Upper lobe of left lung (tissue), 6 donors: ENCODE measurements at regions not wholly inside any gene's neighbourhood (a gene's known extent, or its start where the extent isn't known, plus 50 kb on each side); places are given as distances from the start of the nearest gene placed in this dataset.
"Not testable (repeated sequence)": the region's sequence is repeated elsewhere in the genome, so short reads cannot be mapped to it uniquely, and the experiment has no call there.

Source experiments
- ATAC-seq, 2 donors: fragments of 200-7000 bp; cut with Tn5 transposase; one replicate each; pipeline ENCODE4 v1.9.1; 2022; ENCODE audit warnings: mild to moderate bottlenecking in 2 of 2, moderate library complexity in 2 of 2; ENCODE audit not compliant: low FRiP score in 2 of 2
- DNase-seq, 2 donors: peaks; one replicate each; pipeline ENCODE4 v3.0.0-alpha.2; 2019 to 2020
- H3K27ac ChIP-seq, 4 donors: fragments of 200-600 bp; sonication (generic); one replicate each; pipeline ENCODE4 v1.5.1; 2016 to 2019
- H3K27me3 ChIP-seq, 4 donors: fragments of 200-600 bp; sonication (generic); one replicate each; pipeline ENCODE4 v1.5.1; 2017 to 2019
- H3K36me3 ChIP-seq, 4 donors: fragments of 200-600 bp; sonication (generic); one replicate each; pipeline ENCODE4 v1.5.1; 2016 to 2019
- H3K4me1 ChIP-seq, 4 donors: fragments of 200-600 bp; sonication (generic); one replicate each; pipeline ENCODE4 v1.5.1; 2018 to 2019
- H3K4me3 ChIP-seq, 4 donors: fragments of 200-600 bp; sonication (generic); one replicate each; pipeline ENCODE4 v1.5.1; 2017 to 2019; ENCODE audit warnings: mild to moderate bottlenecking in 2 of 4, moderate library complexity in 1 of 4
- H3K9me3 ChIP-seq, 4 donors: fragments of 200-600 bp; sonication (generic); one replicate each; pipeline ENCODE4 v1.5.1; 2018 to 2019
- CTCF ChIP-seq, 6 experiments: fragments of 450-650 bp in 4 of 6; fragments of 200-600 bp in 2 of 6; sonication (generic) in 2 of 6; IDR thresholded peaks; one replicate each; pipeline ENCODE4 v1.5.1; 2016 to 2019; ENCODE audit warnings: antibody characterized with exemption in 6 of 6
- EP300 ChIP-seq, 4 donors: sonication (generic); formaldehyde crosslinking; IDR thresholded peaks; one replicate each; pipeline ENCODE4 v1.5.1; 2017; ENCODE audit warnings: antibody characterized with exemption in 4 of 4, control low read depth in 2 of 4
- POLR2A ChIP-seq, 4 donors: fragments of 450-650 bp; IDR thresholded peaks; one replicate each; pipeline ENCODE4 v1.5.1; 2016 to 2017; ENCODE audit warnings: antibody characterized with exemption in 4 of 4, mild to moderate bottlenecking in 2 of 4
- POLR2AphosphoS5 ChIP-seq, 2 donors: sonication (generic); formaldehyde crosslinking; IDR thresholded peaks; one replicate each; pipeline ENCODE4 v1.5.1; 2017; ENCODE audit warnings: antibody characterized with exemption in 2 of 2
- WGBS, 2 donors: methylation state at CpG; one replicate each; pipeline ENCODE4 v1.1.5; 2017 to 2018; 5-methylcytosine and 5-hydroxymethylcytosine counted together
- donor health status: DM: no; HTN: no; CAD: no; lungs with moderate emphysema.
- donor health status: DM: no; HTN: yes; CAD: no; lungs with severe emphysema.

- ATAC-seq (no peak), DNase-seq (no peak)
- Histone ChIP-seq H3K9me3 (peaks cover 0 to 6% (median 0%) of the 10 kb centered on the region in 4 donors), H3K36me3 (no peaks in the 10 kb centered on the region), H3K27ac (no peak overlapping the region), H3K4me1 (no peaks in the 10 kb centered on the region), H3K27me3 (no peaks in the 10 kb centered on the region), H3K4me3 (no peak overlapping the region)
- WGBS, 2 donors: 77 to 79% methylated on average over 5 of the region's 5 CpGs
- TF ChIP-seq CTCF (IDR thresholded peaks at IDR 0.05) (no peak), EP300 (IDR thresholded peaks at IDR 0.05) (no peak), POLR2A (IDR thresholded peaks at IDR 0.05) (no peak), POLR2AphosphoS5 (IDR thresholded peaks at IDR 0.05) (no peak)
Measured at GRCh38 chr5:26390608-26391007, 647.8 kb downstream of the CDH9 start.

- DNase-seq: no peak
- Histone ChIP-seq H3K9me3 (no peaks in the 10 kb centered on the region), H3K27me3 (no peaks in the 10 kb centered on the region), H3K36me3 (no peaks in the 10 kb centered on the region), H3K27ac (no peak overlapping the region), H3K4me1 (no peaks in the 10 kb centered on the region), H3K4me3 (no peak overlapping the region)
- TF ChIP-seq POLR2AphosphoS5 (IDR thresholded peaks at IDR 0.05) (no peak), EP300 (IDR thresholded peaks at IDR 0.05) (no peak), POLR2A (IDR thresholded peaks at IDR 0.05) (no peak)
- ATAC-seq: no peak
- WGBS, 2 donors: 0% methylated on average over 1 of the region's 1 CpG
Measured at GRCh38 chr5:26388976-26389375, 649.4 kb downstream of the CDH9 start.

GRCh38 chr5:26386532-26386931 is 651.9 kb downstream of the CDH9 start:
- WGBS, 2 donors: 75 to 81% methylated on average over 1 of the region's 1 CpG
- TF ChIP-seq EP300 (IDR thresholded peaks at IDR 0.05) (no peak), CTCF (IDR thresholded peaks at IDR 0.05) (no peak), POLR2A (IDR thresholded peaks at IDR 0.05) (no peak), POLR2AphosphoS5 (IDR thresholded peaks at IDR 0.05) (no peak)
- H3K27me3 ChIP-seq: no peaks in the 10 kb centered on the region
- no peak for DNase-seq
- no peaks in the 10 kb centered on the region for H3K9me3 ChIP-seq
- no peak overlapping the region for H3K27ac ChIP-seq
- H3K4me3 ChIP-seq: no peak overlapping the region
- ATAC-seq: no peak
- H3K36me3 ChIP-seq: no peaks in the 10 kb centered on the region
- no peaks in the 10 kb centered on the region for H3K4me1 ChIP-seq

GRCh38 chr5:26364624-26365023 is 673.8 kb downstream of the CDH9 start:
- H3K4me3 ChIP-seq, H3K4me1 ChIP-seq, DNase-seq, ATAC-seq, H3K27me3 ChIP-seq, H3K36me3 ChIP-seq, H3K27ac ChIP-seq: not testable (repeated sequence)
- H3K9me3 ChIP-seq: peaks cover 0 to 20% (median 5%) of the 10 kb centered on the region in 4 donors
- 71 to 83% methylated on average over 4 of the region's 4 CpGs for WGBS, 2 donors

- Histone ChIP-seq H3K27ac (no peak overlapping the region), H3K27me3 (no peaks in the 10 kb centered on the region), H3K4me1 (no peaks in the 10 kb centered on the region), H3K9me3 (no peaks in the 10 kb centered on the region), H3K36me3 (no peaks in the 10 kb centered on the region), H3K4me3 (no peak overlapping the region)
- no peak for DNase-seq
- no peak for TF ChIP-seq CTCF (IDR thresholded peaks at IDR 0.05)
- no peak for ATAC-seq
- WGBS, 2 donors: 56 to 69% methylated on average over 3 of the region's 3 CpGs
Measured at GRCh38 chr5:26343801-26344325, 694.5 kb downstream of the CDH9 start.

- WGBS, 2 donors: 75 to 76% methylated on average over 1 of the region's 1 CpG
- Histone ChIP-seq H3K4me1 (no peaks in the 10 kb centered on the region), H3K27ac (no peak overlapping the region), H3K9me3 (no peaks in the 10 kb centered on the region), H3K36me3 (no peaks in the 10 kb centered on the region), H3K27me3 (no peaks in the 10 kb centered on the region), H3K4me3 (no peak overlapping the region)
- TF ChIP-seq CTCF (IDR thresholded peaks at IDR 0.05): no peak
- TF ChIP-seq POLR2AphosphoS5 (IDR thresholded peaks at IDR 0.05): no peak
- TF ChIP-seq POLR2A (IDR thresholded peaks at IDR 0.05): no peak
- ATAC-seq (no peak), DNase-seq (no peak)
Measured at GRCh38 chr5:26339576-26339975, 698.8 kb downstream of the CDH9 start.
